Left lung (tissue), 4 donors: ENCODE measurements at regions not wholly inside any gene's neighbourhood (a gene's known extent, or its start where the extent isn't known, plus 50 kb on each side); places are given as distances from the start of the nearest gene placed in this dataset.

Source experiments
- ATAC-seq: fragments of 200-7000 bp; cut with Tn5 transposase; one replicate; pipeline ENCODE4 v1.9.1; 2020; ENCODE audit warnings: moderate library complexity
- DNase-seq, 4 donors: peaks; one replicate each; pipeline ENCODE4 v3.0.0-alpha.2; 2013 to 2020
- H3K27ac ChIP-seq, 2 donors: fragments of 200-600 bp; sonication (generic) in 1 of 2; one replicate each; pipeline versions ENCODE4 v1.5.0 to v1.8.0; 2020 to 2021
- H3K27me3 ChIP-seq, 2 donors: fragments of 200-600 bp; sonication (generic) in 1 of 2; one replicate each; pipeline versions ENCODE4 v1.5.0 to v1.8.0; 2020 to 2021
- H3K36me3 ChIP-seq, 2 donors: fragments of 200-600 bp; sonication (generic) in 1 of 2; one replicate each; pipeline versions ENCODE4 v1.5.0 to v1.8.0; 2020 to 2021
- H3K4me1 ChIP-seq, 2 donors: fragments of 200-600 bp; one replicate each; pipeline ENCODE4 v1.8.0; 2021
- H3K4me3 ChIP-seq, 2 donors: fragments of 200-600 bp; sonication (generic) in 1 of 2; one replicate each; pipeline versions ENCODE4 v1.5.0 to v1.8.0; 2020 to 2021; ENCODE audit warnings: mild to moderate bottlenecking in 1 of 2
- H3K9me3 ChIP-seq, 2 donors: fragments of 200-600 bp; sonication (generic) in 1 of 2; one replicate each; pipeline versions ENCODE4 v1.5.0 to v1.8.0; 2020 to 2021
- CTCF ChIP-seq, 2 donors: fragments of 200-600 bp; sonication (generic) in 1 of 2; IDR thresholded peaks; one replicate each; pipeline versions ENCODE4 v1.5.0 to v1.8.0; 2021; ENCODE audit warnings: antibody characterized with exemption in 2 of 2
- intact Hi-C, 2 donors: fragments of 100-400 bp; cut with DNase I; formaldehyde crosslinking; loops; one replicate each; pipeline versions ENCODE4 v1.11.2 to v1.14.2; 2022
- donor health status: DM: no; HTN: yes; CAD: no.
- donor health status: DM: no; HTN: no; CAD: no.

GRCh38 chr6:143596866-143597265 is 80.9 kb upstream of the PHACTR2 start:
- intact Hi-C loops: no loop called here
- no peak for DNase-seq

GRCh38 chr6:143595251-143596036 is 82.3 kb upstream of the PHACTR2 start:
- no peak for TF ChIP-seq CTCF (IDR thresholded peaks at IDR 0.05)
- H3K4me1 ChIP-seq: peaks cover 0 to 12% of the 10 kb centered on the region in 2 donors
- intact Hi-C loops: no loop called here
- H3K27me3 ChIP-seq: no peaks in the 10 kb centered on the region
- ATAC-seq (no peak), DNase-seq (no peak)
- H3K27ac ChIP-seq: no peak overlapping the region
- H3K36me3 ChIP-seq: no peaks in the 10 kb centered on the region
- no peak overlapping the region for H3K4me3 ChIP-seq
- H3K9me3 ChIP-seq: no peaks in the 10 kb centered on the region

More at GRCh38 chr6:143596866-143597265, 80.9 kb upstream of the PHACTR2 start:
- peak; percentile 34 for ATAC-seq
- TF ChIP-seq CTCF (IDR thresholded peaks at IDR 0.05): no peak
- H3K9me3 ChIP-seq: no peaks in the 10 kb centered on the region
- H3K4me1 ChIP-seq: peaks cover 0 to 12% of the 10 kb centered on the region in 2 donors
- H3K36me3 ChIP-seq: no peaks in the 10 kb centered on the region
- no peaks in the 10 kb centered on the region for H3K27me3 ChIP-seq
- no peak overlapping the region for H3K4me3 ChIP-seq
- no peak overlapping the region for H3K27ac ChIP-seq

GRCh38 chr6:143594647-143595046 is 83.1 kb upstream of the PHACTR2 start:
- Histone ChIP-seq H3K27me3 (no peaks in the 10 kb centered on the region), H3K9me3 (no peaks in the 10 kb centered on the region), H3K27ac (no peak overlapping the region), H3K4me3 (no peak overlapping the region), H3K4me1 (peaks cover 0 to 12% of the 10 kb centered on the region in 2 donors), H3K36me3 (no peaks in the 10 kb centered on the region)
- intact Hi-C loops: no loop called here
- no peak for DNase-seq
- peak; percentile 57 for ATAC-seq
- no peak for TF ChIP-seq CTCF (IDR thresholded peaks at IDR 0.05)

- no peaks in the 10 kb centered on the region for H3K9me3 ChIP-seq
- ATAC-seq (no peak), DNase-seq (no peak)
- no peak overlapping the region for H3K4me3 ChIP-seq
- H3K36me3 ChIP-seq: no peaks in the 10 kb centered on the region
- intact Hi-C loops: no loop called here
- H3K27me3 ChIP-seq: no peaks in the 10 kb centered on the region
- peak; percentile 24 to 35 for TF ChIP-seq CTCF (IDR thresholded peaks at IDR 0.05)
- H3K27ac ChIP-seq: no peak overlapping the region
- no peaks in the 10 kb centered on the region for H3K4me1 ChIP-seq
These were observed 80.8 kb upstream of the FUCA2 start for GRCh38 chr6:143592335-143592734.

- ATAC-seq (no peak), DNase-seq (no peak)
- no peaks in the 10 kb centered on the region for H3K4me1 ChIP-seq
- H3K9me3 ChIP-seq: no peaks in the 10 kb centered on the region
- TF ChIP-seq CTCF (IDR thresholded peaks at IDR 0.05): no peak
- H3K27ac ChIP-seq: no peak overlapping the region
- H3K4me3 ChIP-seq: no peak overlapping the region
- H3K36me3 ChIP-seq: no peaks in the 10 kb centered on the region
- no peaks in the 10 kb centered on the region for H3K27me3 ChIP-seq
- intact Hi-C loops: no loop called here
These were observed 79.9 kb upstream of the FUCA2 start for GRCh38 chr6:143591441-143591840.
